ENCODE measurements at regions not wholly inside any gene's neighbourhood (a gene's known extent, or its start where the extent isn't known, plus 50 kb on each side); places are given as distances from the start of the nearest gene placed in this dataset.

GRCh38 chr18:28510210-28510609, 333.3 kb upstream of the CDH2 start:
- H3K9me3 ChIP-seq, result no peaks in the 10 kb centered on the region
- no peak for DNase-seq (ENCODE audit: low spot score in 2 of 2)
- H3K4me1 ChIP-seq, result no peaks in the 10 kb centered on the region
- H3K36me3 ChIP-seq, result no peaks in the 10 kb centered on the region
- no peaks in the 10 kb centered on the region for H3K27me3 ChIP-seq
- H3K27ac ChIP-seq, result no peak overlapping the region
- TF ChIP-seq POLR2A (IDR thresholded peaks at IDR 0.05) (no peak), EP300 (IDR thresholded peaks at IDR 0.05) (no peak), CTCF (IDR thresholded peaks at IDR 0.05) (no peak), POLR2AphosphoS5 (IDR thresholded peaks at IDR 0.05) (no peak)
- no peak overlapping the region for H3K4me3 ChIP-seq

- TF ChIP-seq POLR2AphosphoS5 (IDR thresholded peaks at IDR 0.05) (no peak), POLR2A (IDR thresholded peaks at IDR 0.05) (no peak), CTCF (IDR thresholded peaks at IDR 0.05) (no peak), EP300 (IDR thresholded peaks at IDR 0.05) (no peak)
- Histone ChIP-seq H3K27me3 (no peaks in the 10 kb centered on the region), H3K4me3 (no peak overlapping the region), H3K36me3 (no peaks in the 10 kb centered on the region), H3K4me1 (no peaks in the 10 kb centered on the region), H3K9me3 (no peaks in the 10 kb centered on the region), H3K27ac (no peak overlapping the region)
- WGBS, result 77% methylated on average over 4 of the region's 4 CpGs
- DNase-seq (ENCODE audit: low spot score in 2 of 2), result no peak
Observed at GRCh38 chr18:28504066-28504465, 327.1 kb upstream of the CDH2 start.

- no peak for DNase-seq (ENCODE audit: low spot score in 2 of 2)
- Histone ChIP-seq H3K27ac (no peak overlapping the region), H3K27me3 (no peaks in the 10 kb centered on the region), H3K36me3 (no peaks in the 10 kb centered on the region), H3K4me3 (no peak overlapping the region), H3K4me1 (no peaks in the 10 kb centered on the region), H3K9me3 (peaks cover 3% of the 10 kb centered on the region)
- TF ChIP-seq EP300 (IDR thresholded peaks at IDR 0.05) (no peak), POLR2A (IDR thresholded peaks at IDR 0.05) (no peak), CTCF (IDR thresholded peaks at IDR 0.05) (no peak), POLR2AphosphoS5 (IDR thresholded peaks at IDR 0.05) (no peak)
- WGBS, result 76% methylated on average over 1 of the region's 1 CpG
Observed at GRCh38 chr18:28494151-28494550, 317.2 kb upstream of the CDH2 start.

- Histone ChIP-seq H3K9me3 (no peaks in the 10 kb centered on the region), H3K4me3 (no peak overlapping the region), H3K27ac (no peak overlapping the region), H3K27me3 (no peaks in the 10 kb centered on the region), H3K4me1 (no peaks in the 10 kb centered on the region), H3K36me3 (no peaks in the 10 kb centered on the region)
- TF ChIP-seq POLR2A (IDR thresholded peaks at IDR 0.05) (no peak), EP300 (IDR thresholded peaks at IDR 0.05) (no peak), CTCF (IDR thresholded peaks at IDR 0.05) (no peak), POLR2AphosphoS5 (IDR thresholded peaks at IDR 0.05) (no peak)
- WGBS, result 44% methylated on average over 2 of the region's 2 CpGs
- no peak for DNase-seq (ENCODE audit: low spot score in 2 of 2)
Observed at GRCh38 chr18:28485918-28486317, 309.0 kb upstream of the CDH2 start.

- DNase-seq (ENCODE audit: low spot score in 2 of 2), result no peak
- no peaks in the 10 kb centered on the region for H3K27me3 ChIP-seq
- H3K27ac ChIP-seq, result no peak overlapping the region
- no peak for TF ChIP-seq CTCF (IDR thresholded peaks at IDR 0.05)
- TF ChIP-seq EP300 (IDR thresholded peaks at IDR 0.05), result no peak
- no peak for TF ChIP-seq POLR2A (IDR thresholded peaks at IDR 0.05)
- no peak for TF ChIP-seq POLR2AphosphoS5 (IDR thresholded peaks at IDR 0.05)
- no peaks in the 10 kb centered on the region for H3K9me3 ChIP-seq
- H3K4me3 ChIP-seq, result no peak overlapping the region
- H3K4me1 ChIP-seq, result no peaks in the 10 kb centered on the region
- no peaks in the 10 kb centered on the region for H3K36me3 ChIP-seq
Observed at GRCh38 chr18:28485210-28485801, 308.4 kb upstream of the CDH2 start.
